ENCODE measurements at regions not wholly inside any gene's neighbourhood (a gene's known extent, or its start where the extent isn't known, plus 50 kb on each side); places are given as distances from the start of the nearest gene placed in this dataset.
"Not testable (repeated sequence)": the region's sequence is repeated elsewhere in the genome, so short reads cannot be mapped to it uniquely, and the experiment has no call there.

GRCh38 chr10:21105331-21105730, 208.2 kb upstream of the NEBL start:
- TF ChIP-seq POLR2A, POLR2AphosphoS5, SPI1, TAF1 (IDR thresholded peaks at IDR 0.05; ENCODE audit: low read depth, low read length): not testable (repeated sequence)

Measured in GM12891 (cell line).